Stimulated activated CD4-positive, alpha-beta T cell treated with anti-CD3 and anti-CD28 coated beads, Interleukin-15, amount 100 ng/mL, for 1 hour (primary cell): ENCODE measurements at regions not wholly inside any gene's neighbourhood (a gene's known extent, or its start where the extent isn't known, plus 50 kb on each side); places are given as distances from the start of the nearest gene placed in this dataset.
"Not testable (repeated sequence)": the region's sequence is repeated elsewhere in the genome, so short reads cannot be mapped to it uniquely, and the experiment has no call there.

ENCODE experiments used
- DNase-seq, 2 donors: peaks; one replicate each; pipeline ENCODE4 v3.0.0-alpha.2; 2020; ENCODE audit warnings: low read depth in 1 of 2, low spot score in 1 of 2

DNA sequence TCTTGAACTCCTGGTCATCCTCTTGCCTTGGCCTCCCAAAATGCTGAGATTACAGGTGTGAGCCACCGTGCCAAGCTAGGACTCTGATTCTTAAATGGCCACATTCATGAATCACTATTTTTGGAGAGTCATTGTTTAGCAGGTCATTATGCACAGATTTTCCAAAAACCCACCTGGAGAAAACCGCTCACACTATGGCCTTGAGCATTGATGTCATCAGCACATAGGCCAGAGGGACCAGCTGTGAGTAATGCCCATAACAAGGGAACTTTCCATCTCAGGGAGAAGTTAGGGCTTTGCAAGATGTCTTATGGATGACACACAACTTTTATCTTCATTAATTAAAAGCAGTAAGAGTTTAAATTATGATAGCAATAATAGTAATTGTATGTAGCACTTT is 86.4 kb upstream of the KIF5B start:
- DNase-seq, result no peak

DNA sequence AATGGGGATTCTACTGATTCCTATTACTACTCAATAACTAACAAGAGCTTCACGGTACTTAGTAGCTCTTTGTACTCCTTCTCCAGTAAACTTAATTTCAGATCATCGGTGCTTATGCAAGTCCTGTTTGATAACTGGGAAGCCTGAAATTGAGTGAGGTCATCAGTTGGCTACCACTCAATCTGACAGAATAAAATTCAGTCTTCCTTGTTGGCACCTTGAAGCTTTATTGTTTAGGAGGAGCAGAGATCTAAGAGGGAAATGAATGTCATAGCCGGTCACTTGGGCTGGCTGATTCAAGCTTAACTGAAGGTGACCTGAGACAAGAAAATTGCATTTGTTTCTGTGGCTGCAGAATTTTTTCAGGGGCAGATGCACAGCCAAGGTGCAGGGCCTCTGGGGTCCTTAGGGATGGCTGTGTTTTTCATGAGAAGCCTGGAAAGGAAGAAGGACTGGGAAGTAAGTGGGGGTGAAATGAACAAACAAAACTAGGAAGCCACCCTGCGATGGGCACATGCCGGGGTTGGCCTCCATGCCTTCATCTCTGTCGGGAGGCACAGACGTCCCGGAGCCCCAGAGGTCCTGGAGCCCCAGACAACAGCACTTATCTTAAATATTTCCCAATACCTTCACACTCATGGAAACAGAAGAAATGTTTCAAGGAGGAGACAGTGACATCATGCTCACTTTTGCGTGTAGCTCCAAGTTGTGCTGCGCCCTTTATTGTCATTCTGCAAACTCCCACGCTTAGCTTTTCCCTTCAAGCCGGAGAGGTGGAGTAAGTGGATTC is 85.0 kb upstream of the KIF5B start:
- no peak for DNase-seq

DNA sequence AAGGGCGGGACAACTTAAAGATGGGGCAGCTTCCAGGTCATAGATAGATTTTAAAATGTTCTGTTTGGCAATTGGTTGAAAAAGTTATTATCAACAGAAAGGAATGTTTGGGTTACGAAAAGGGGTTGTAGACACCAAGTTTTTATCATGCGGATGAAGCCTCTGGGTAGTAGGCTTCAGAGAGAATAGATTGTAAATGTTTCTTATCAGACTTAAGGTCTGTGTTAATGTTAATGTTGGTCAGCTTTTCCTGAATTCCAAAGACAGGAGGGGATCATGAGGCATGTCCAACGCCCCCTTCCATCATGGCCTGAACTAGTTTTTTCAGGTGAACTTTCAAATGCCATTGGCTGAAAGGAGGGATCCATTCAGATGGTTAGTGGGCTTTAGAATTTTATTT is 84.2 kb upstream of the KIF5B start:
- DNase-seq, result no peak

DNA sequence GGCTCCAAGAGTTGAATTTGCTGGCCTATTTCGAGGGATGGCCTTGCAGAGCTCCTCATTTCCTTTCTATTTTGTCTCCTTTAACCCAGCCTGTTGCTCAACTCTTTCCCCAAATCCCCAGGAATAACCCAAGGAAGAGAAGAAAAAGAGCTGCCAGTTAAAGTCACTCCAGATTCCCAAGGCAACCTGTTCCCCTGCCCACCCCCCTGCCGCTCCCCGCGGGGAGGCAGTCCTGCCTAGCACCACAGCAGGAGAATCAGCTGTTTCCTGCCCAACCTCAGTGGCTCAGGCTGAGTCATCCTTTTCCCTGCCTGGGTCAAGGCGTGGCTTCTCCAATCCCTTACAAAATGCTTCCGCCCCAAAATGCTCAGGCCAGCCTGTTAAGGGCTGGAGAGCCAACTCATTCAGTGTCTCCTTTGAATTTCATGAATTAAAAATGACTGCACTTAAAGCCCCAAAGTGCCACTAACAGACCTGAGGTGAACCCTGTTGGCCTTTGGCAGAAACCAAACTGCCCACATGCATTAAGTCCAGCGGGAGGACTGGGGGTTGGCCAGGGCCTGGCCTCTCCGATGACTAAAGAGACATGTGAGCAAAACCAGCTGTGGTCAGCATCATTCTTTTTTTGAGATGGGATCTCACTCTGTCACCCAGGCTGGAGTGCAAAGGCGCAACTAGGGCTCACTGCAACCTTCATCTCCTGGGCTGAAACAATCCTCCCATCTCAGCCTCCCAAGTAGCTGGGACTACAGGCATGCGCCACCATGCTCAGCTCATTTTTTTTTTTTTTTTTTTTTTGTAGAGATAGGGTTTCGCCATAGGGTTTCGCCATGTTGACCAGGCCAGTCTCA is 83.2 kb upstream of the KIF5B start:
- DNase-seq, result no peak

DNA sequence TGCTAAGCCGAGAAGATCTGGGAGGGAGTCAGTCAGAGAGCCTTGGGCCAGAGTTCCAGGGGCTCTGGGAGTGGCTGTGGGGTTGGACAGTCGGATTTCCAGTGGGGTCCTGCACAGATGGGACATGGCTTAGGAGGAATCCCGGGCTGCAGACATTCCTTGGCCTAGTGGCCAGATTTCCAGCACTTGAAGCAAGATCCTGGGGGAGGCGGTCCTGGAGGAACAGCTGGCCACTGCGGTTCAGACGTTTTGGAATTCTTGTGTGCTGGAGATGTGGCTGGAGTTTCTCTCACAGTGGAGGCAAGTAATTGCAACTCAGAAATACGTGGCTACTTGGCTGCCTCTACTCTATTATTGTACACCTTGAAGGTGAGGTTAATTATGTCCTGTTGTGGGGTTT is 80.7 kb upstream of the KIF5B start:
- DNase-seq, result not testable (repeated sequence)

DNA sequence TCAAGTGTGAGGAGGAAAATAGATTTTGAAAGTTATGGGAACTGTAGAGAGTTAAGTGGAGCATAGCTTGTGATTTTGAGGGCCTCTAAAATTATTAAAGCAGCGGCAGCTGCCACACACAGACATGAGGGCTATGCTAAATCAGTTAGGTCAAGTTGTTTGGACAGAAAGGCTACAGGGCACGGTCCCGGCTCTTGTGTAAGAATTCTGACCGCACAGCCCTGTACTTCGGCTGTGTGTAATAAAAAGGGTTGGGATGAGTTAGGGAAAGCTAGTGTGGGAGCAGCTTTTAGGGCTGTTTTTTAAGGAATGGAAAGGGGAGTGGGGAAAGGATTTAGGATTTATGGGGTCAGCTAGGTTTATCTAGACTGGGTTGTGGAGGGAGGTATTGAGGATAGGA is 79.6 kb upstream of the KIF5B start:
- DNase-seq, result not testable (repeated sequence)

DNA sequence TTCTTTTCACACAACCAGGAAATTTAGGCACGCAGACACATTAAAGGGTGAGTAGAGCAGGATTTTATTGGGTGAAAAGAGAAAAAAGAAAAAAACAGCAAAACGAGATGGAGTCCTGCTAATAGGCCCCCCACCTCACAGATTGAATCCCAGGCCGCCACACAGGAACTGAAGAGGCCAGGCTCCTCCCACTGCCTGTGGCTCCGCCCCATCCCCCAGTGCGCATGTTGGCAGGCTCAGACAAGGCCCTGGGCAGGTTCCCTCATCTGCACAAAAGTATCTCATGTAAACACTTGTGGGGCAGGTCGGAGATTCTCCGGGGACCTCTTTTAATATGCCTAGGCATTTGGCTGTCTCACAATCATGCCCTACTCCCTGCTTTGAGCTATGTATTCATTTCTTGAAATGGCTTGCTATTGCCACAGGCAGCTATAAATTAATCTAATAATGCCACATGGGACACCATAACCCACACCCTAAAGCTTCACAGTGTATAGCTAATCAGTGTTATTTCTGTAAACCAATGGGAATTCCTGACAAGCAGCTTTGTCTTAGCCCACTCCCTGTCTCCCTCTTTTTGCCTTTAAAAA is 76.2 kb upstream of the KIF5B start:
- no peak for DNase-seq

DNA sequence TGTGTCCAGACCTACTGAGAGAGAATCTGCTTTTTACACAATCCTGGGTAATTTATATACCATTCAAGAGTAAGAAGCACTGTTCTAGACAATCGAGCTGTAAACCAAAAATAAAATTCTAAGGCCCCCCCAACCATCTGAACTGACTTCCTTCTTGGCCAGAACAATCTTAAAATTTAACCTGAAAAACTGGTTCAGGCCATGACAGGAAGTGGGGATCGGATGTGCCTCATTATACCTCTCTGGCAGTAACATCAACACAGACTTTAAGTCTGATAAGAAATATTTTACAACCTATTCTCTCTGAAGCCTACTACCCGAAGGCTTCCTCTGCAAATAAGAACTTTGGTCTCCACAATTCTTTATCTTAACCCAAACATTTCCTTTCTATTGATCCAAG is 75.2 kb upstream of the KIF5B start:
- DNase-seq, result no peak

DNA sequence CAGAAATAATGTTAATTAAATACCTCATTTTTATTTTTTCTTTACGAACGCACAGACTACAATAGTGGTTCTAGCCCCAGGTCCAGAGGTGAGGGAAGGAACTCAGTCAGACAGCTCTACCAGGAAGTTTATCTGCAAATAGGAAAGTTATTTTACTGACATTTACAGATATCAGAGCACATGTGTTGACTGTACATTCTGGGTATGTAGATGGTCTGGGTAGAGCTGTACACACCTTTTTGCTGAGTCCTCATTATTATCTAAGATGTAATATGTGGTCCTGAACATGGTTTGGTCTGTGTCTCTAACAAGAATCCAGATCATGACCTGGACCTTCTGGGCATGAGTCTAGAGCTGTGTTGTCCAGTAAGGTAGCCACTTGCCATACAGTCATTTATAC is 74.6 kb upstream of the KIF5B start:
- no peak for DNase-seq

DNA sequence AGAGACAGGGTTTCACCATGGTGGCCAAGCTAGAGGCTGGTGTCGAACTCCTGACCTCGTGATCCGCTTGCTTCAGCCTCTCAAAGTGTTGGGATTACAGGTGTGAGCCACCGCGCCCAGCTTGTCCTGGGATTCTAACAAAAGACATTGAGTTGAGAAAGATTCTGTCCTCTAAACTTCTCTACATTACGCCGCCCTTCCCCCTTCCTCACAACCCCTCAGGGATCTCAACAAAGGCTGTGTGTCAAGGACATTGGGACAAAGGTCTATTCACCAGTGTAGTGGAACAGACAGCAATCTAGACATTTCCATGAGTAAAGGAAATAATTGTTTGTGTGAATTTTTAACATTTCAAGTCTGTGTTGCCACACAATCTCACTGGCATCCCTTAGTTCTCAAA is 68.8 kb upstream of the KIF5B start:
- no peak for DNase-seq

DNA sequence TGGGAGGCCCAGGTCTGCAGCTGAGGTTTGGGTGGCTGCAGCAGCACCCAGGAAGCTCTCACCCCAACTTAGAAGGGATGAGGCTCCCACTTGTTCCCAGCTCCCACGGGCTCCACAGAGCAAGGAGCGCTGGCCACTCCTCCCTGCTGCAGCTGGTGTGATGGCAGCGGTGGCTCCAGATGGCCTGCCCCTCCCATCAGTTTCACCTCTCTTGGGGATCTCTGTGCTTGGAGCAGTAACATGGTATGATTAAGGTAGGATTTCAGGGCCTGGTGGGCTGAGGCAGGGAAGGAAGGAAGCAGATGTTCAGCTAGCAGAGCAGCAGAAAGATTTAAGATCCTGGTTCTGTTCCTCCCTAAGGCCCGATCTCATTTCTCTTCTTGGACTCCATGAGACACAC is 66.8 kb upstream of the KIF5B start:
- no peak for DNase-seq

DNA sequence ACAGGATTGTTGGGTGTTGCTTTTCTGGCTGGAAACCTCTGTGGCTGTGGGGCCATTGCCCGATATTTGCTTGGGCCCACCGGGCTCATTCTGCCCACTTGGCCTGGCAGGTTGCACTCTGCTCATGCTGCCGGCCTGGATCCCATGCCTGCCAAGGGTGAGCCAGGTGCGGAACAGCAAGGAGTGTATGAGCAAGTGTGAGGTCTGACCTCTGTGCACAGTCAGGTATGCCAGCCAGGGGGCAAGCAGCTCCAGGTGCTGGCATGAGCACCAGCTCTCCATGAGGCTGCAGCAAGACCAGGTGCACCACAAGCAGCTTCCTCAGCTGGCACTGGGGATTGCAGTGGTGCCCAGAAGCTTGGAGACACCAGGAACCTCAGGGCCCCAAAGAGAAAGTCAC is 65.4 kb upstream of the KIF5B start:
- no peak for DNase-seq

DNA sequence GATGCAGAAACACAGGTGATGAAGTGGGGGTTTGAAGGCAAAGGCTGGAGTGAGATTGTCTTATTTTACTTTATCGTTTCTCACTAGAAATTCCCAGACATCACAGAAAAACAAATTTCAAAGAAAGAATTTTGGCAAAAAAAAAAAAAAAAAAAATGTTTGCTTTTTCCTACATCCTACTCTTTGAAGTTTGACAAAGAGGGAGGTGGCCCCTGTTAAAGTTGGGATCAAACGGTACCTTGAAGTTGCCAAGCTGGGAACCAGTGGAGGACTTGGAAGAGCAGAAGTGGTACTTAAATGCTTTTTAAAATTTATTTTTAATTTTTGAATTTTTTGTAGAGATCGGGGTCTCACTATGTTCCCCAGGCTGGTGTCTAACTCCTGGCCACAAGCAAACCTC is 63.9 kb upstream of the KIF5B start:
- no peak for DNase-seq

DNA sequence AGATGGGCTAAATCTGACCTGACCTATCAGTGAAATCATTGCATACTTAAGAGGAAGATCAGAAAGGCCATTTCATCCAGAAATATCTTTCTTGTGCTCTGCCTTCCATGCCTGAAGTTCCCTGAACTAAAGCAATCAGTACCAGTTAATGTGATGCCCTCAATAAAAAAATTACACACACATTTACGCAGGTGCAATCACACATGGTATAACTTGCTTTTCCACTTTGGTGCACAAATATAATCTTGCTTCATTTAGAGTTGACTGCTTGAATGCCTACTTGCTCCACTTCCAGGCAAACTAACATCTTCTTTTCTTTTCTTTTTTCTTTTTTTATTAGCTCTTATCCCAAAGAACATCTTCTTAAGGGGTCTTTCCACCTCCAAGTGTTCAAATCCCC is 58.3 kb upstream of the KIF5B start:
- DNase-seq, result no peak

DNA sequence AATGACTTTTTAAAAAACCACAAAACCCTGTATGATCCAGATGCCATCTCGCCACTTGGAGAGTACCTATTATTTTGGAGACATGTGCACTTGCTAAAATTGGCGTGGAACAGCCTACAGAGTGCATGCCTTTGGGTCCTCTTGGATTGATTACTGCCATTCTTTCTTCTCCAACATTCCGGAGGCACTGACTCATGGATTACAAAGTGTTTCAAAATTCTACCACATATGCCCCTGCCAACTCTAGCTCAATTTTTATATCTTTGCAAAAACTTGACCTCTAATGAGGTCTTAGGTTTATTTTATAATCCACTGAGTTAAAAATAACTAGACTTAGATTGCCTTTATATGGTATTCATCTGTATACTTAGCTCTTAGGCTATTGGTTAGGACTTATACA is 55.8 kb upstream of the KIF5B start:
- DNase-seq, result no peak

DNA sequence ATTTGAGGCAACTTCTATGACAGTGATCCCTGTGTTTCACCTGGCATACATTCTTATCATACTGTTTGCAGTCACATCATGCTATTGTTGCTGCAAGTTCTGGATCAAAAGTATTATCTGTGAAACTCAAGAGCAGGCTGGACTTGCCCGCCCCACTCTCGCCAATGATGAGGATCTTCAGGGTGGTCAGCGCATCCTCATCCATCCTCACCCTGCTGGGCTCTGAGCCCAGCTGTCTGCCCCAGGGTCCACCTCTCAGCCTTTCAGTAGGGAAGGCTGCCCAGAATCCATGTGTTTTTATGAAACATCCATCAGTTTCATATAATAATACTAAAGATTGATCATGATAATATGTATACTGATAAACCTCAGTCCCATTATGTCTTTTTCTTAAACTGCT is 55.4 kb upstream of the KIF5B start:
- DNase-seq, result no peak

DNA sequence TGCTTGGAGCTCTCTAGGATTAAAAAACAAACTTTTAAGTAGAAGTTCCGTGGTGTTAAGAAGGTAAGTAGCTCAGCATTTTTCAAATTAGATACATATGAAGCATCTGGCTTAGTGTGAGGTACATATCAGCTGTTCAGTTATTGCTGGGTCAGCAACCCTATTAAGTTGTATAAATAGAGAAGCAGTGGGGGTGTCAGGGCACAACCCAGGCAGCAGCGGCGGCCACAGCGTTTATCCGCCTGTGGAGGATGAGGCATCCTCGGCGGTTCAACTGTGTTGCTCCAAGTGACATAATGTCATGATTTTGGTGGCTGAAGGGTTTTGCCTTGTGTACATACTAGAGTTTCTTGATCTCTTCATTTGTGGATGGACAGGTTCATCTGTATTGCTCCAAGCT is 54.6 kb upstream of the KIF5B start:
- no peak for DNase-seq

DNA sequence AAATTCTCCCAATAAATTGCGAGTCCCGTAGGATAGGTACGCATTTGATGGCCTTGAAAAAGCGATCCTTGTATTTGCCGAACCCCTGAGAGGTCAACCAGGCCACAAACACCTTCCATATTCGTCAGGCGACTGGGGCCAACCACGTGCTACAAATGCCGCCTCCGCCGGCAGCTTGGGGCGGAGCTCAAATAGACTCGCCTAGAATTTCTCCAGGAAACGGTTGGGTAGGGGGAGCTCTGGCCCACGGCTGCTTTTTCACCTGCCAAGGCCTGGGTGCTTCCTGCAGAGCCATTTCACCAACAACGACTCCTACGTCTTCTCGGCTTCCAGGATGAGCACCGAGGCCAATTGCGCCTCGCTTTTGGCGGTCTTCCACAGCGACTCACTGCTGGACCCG is 53.4 kb upstream of the KIF5B start:
- no peak for DNase-seq
